GM23338 (cell line): ENCODE measurements at regions not wholly inside any gene's neighbourhood (a gene's known extent, or its start where the extent isn't known, plus 50 kb on each side); places are given as distances from the start of the nearest gene placed in this dataset.

Source experiments
- CREB1 ChIP-seq: fragments of 250-450 bp; sonication (Bioruptor Pico); IDR thresholded peaks from 2 replicates; pipeline ENCODE4 v1.5.0; 2020; ENCODE audit warnings: low read depth, mild to moderate bottlenecking, moderate library complexity
- CTCF ChIP-seq, 2 experiments: fragments of 200-600 bp in 1 of 2; sonication (generic) in 1 of 2; conservative IDR thresholded peaks; 2 replicates each; pipeline versions ENCODE4 v1.5.1 to v1.6.1; 2016 to 2017; ENCODE audit warnings: antibody characterized with exemption in 2 of 2, low read depth in 2 of 2, mild to moderate bottlenecking in 2 of 2, moderate library complexity in 1 of 2
- EZH2 ChIP-seq: fragments of 200-600 bp; sonication (generic); IDR thresholded peaks from one replicate; pipeline ENCODE4 v1.8.0; 2017; ENCODE audit warnings: antibody characterized with exemption, mild to moderate bottlenecking, low read depth; ENCODE audit not compliant: unreplicated experiment
- POLR2AphosphoS5 ChIP-seq: IDR thresholded peaks from 2 replicates; pipeline ENCODE4 v1.6.1; 2016; ENCODE audit warnings: antibody characterized with exemption, low read depth
- ZNF331 ChIP-seq: fragments of 250-450 bp; sonication (Bioruptor Pico); IDR thresholded peaks from 2 replicates; pipeline ENCODE4 v1.5.0; 2020; ENCODE audit warnings: low read depth, mild to moderate bottlenecking, moderate library complexity

- no peak for TF ChIP-seq CTCF (conservative IDR thresholded peaks at IDR 0.05; ENCODE audit: low read depth in 2 of 2)
- no peak for TF ChIP-seq EZH2
- no peak for TF ChIP-seq POLR2AphosphoS5
- no peak for TF ChIP-seq CREB1 (CRISPR knock-in tag)
- no peak for TF ChIP-seq ZNF331
These were observed 952.0 kb downstream of the SLC4A3 start for GRCh38 chr2:220579452-220579851.
